IMR-90 (cell line): ENCODE measurements at regions not wholly inside any gene's neighbourhood (a gene's known extent, or its start where the extent isn't known, plus 50 kb on each side); places are given as distances from the start of the nearest gene placed in this dataset.

Source experiments
- ATAC-seq: fragments of 200-7000 bp; cut with Tn5 transposase; 2 replicates; pipeline ENCODE4 v1.9.1; 2020; ENCODE audit warnings: low read depth, mild to moderate bottlenecking, moderate library complexity
- BruUV-seq: library from RNA; stranded (reverse); fragments of 400-500 nt; replicated peaks from 2 replicates; lab custom pipeline; 2021; lab: Mats Ljungman, UMichigan
- CTCF ChIA-PET: fragments of 300-600 bp; formaldehyde crosslinking; extraction: SDS; loops from one replicate; lab custom pipeline; 2021; ENCODE audit warnings: antibody characterized with exemption; lab: Yijun Ruan, JAX
- POLR2A ChIA-PET: fragments of 300-600 bp; sonication (Branson Sonifier 250); formaldehyde crosslinking; loops from one replicate; lab custom pipeline; 2022; ENCODE audit warnings: antibody characterized with exemption; ENCODE audit not compliant: unreplicated experiment; lab: Charles Lee
- DNase-seq: peaks from one replicate; pipeline ENCODE4 v3.0.0; 2013
- H2AFZ ChIP-seq: replicated peaks from 2 replicates; pipeline ENCODE3; 2013; ENCODE audit warnings: low read length, mild to moderate bottlenecking; ENCODE audit not compliant: poor library complexity
- H2AK5ac ChIP-seq: 2 replicates; pipeline ENCODE4 v1.6.1; 2013; ENCODE audit warnings: low read depth, low read length, inconsistent platforms
- H2AK9ac ChIP-seq: replicated peaks from 2 replicates; pipeline ENCODE3; 2013; ENCODE audit warnings: mild to moderate bottlenecking, low read depth, low read length, moderate library complexity; ENCODE audit not compliant: poor library complexity
- H2BK120ac ChIP-seq: 2 replicates; pipeline ENCODE4 v1.6.1; 2013; ENCODE audit warnings: low read depth, low read length, inconsistent platforms
- H2BK15ac ChIP-seq: 3 replicates; pipeline ENCODE4 v1.6.1; 2013; ENCODE audit warnings: low read depth, low read length, inconsistent platforms
- H2BK20ac ChIP-seq: 2 replicates; pipeline ENCODE4 v1.6.1; 2013; ENCODE audit warnings: low read depth, mild to moderate bottlenecking, inconsistent platforms, low read length, moderate library complexity
- H2BK5ac ChIP-seq: 2 replicates; pipeline ENCODE4 v1.6.1; 2013; ENCODE audit warnings: mild to moderate bottlenecking, low read depth, low read length, inconsistent platforms; ENCODE audit not compliant: poor library complexity, severe bottlenecking
- H3K14ac ChIP-seq: replicated peaks from 2 replicates; pipeline ENCODE4 v1.6.1; 2013; ENCODE audit warnings: low read depth, low read length, inconsistent platforms
- H3K18ac ChIP-seq: 2 replicates; pipeline ENCODE4 v1.6.1; 2013; ENCODE audit warnings: low read depth, low read length, control low read depth
- H3K23ac ChIP-seq: 2 replicates; pipeline ENCODE4 v1.6.1; 2013; ENCODE audit warnings: low read depth, low read length, inconsistent platforms
- H3K27ac ChIP-seq: 2 replicates; pipeline ENCODE4 v1.5.1; 2013; ENCODE audit warnings: mild to moderate bottlenecking, control low read depth, low read length; ENCODE audit not compliant: insufficient read depth
- H3K27me3 ChIP-seq: 2 replicates; pipeline ENCODE4 v1.6.1; 2013; ENCODE audit warnings: low read length; ENCODE audit not compliant: control insufficient read depth, insufficient read depth
- H3K36me3 ChIP-seq: 2 replicates; pipeline ENCODE4 v1.6.1; 2013; ENCODE audit warnings: low read length, mixed read lengths; ENCODE audit not compliant: control insufficient read depth, insufficient read depth
- H3K4ac ChIP-seq: 2 replicates; pipeline ENCODE4 v1.6.1; 2013; ENCODE audit warnings: low read depth, low read length, inconsistent platforms
- H3K4me1 ChIP-seq: 2 replicates; pipeline ENCODE4 v1.6.1; 2013; ENCODE audit warnings: low read length, mixed read lengths; ENCODE audit not compliant: control insufficient read depth, insufficient read depth
- H3K4me2 ChIP-seq: 2 replicates; pipeline ENCODE4 v1.6.1; 2013; ENCODE audit warnings: low read depth, mild to moderate bottlenecking, control low read depth, low read length, moderate library complexity
- H3K4me3 ChIP-seq: 2 replicates; pipeline ENCODE4 v1.5.1; 2013; ENCODE audit warnings: low read depth, mild to moderate bottlenecking, control low read depth, low read length, moderate library complexity; ENCODE audit not compliant: insufficient read depth
- H3K56ac ChIP-seq: 2 replicates; pipeline ENCODE4 v1.6.1; 2013; ENCODE audit warnings: low read length, inconsistent platforms; ENCODE audit not compliant: insufficient read depth; ENCODE audit errors: extremely low read depth
- H3K79me1 ChIP-seq, 2 experiments: 2 replicates each; pipeline ENCODE4 v1.6.1; 2013; ENCODE audit warnings: low read length in 2 of 2, inconsistent platforms in 1 of 2, low read depth in 1 of 2
- H3K9ac ChIP-seq: 2 replicates; pipeline ENCODE4 v1.6.1; 2013; ENCODE audit warnings: low read depth, low read length, control low read depth
- H3K9me1 ChIP-seq: 2 replicates; pipeline ENCODE4 v1.6.1; 2013; ENCODE audit warnings: low read length, inconsistent platforms; ENCODE audit not compliant: insufficient read depth
- H3K9me3 ChIP-seq: 2 replicates; pipeline ENCODE4 v1.6.1; 2013; ENCODE audit warnings: low read length; ENCODE audit not compliant: control insufficient read depth, insufficient read depth
- H4K20me1 ChIP-seq: 2 replicates; pipeline ENCODE4 v1.6.1; 2013; ENCODE audit warnings: low read length, inconsistent platforms; ENCODE audit not compliant: insufficient read depth
- H4K5ac ChIP-seq: 2 replicates; pipeline ENCODE4 v1.6.1; 2013; ENCODE audit warnings: mild to moderate bottlenecking, low read depth, low read length, control low read depth
- H4K8ac ChIP-seq, 2 experiments: 2 replicates each; pipeline ENCODE4 v1.6.1; 2013; ENCODE audit warnings: low read depth in 2 of 2, low read length in 2 of 2, control low read depth in 1 of 2, inconsistent platforms in 1 of 2
- H4K91ac ChIP-seq: 2 replicates; pipeline ENCODE4 v1.6.1; 2013; ENCODE audit warnings: low read depth, low read length, inconsistent platforms; ENCODE audit not compliant: insufficient read depth
- FOS ChIP-seq: fragments of 150-350 bp; IDR thresholded peaks from 2 replicates; pipeline ENCODE4 v1.6.1; 2016; ENCODE audit warnings: low read depth, low read length
- SMC3 ChIP-seq: fragments of 150-350 bp; IDR thresholded peaks from 2 replicates; pipeline ENCODE4 v1.6.1; 2016; ENCODE audit warnings: low read depth, mild to moderate bottlenecking, antibody characterized with exemption, low read length, moderate library complexity
- WGBS, 2 experiments: methylation state at CpG; one replicate each; pipeline versions ENCODE4 v1.1.5 to v1.1.7; 2013; ENCODE audit warnings: missing lambda C conversion rate in 2 of 2; ENCODE audit not compliant: insufficient read length in 1 of 2; ENCODE audit errors: extremely low coverage in 2 of 2; 5-methylcytosine and 5-hydroxymethylcytosine counted together
- dilution Hi-C: fragments of 300-500 bp; cut with HindIII; formaldehyde crosslinking; loops from one replicate; pipeline ENCODE4 v1.14.3; 2018; ENCODE audit warnings: low sequenced_read_pairs; ENCODE audit not compliant: unreplicated experiment
- in situ Hi-C: fragments of 300-500 bp; cut with MboI; formaldehyde crosslinking; loops from 3 replicates; pipeline ENCODE4 v1.14.3; 2019; ENCODE audit warnings: low sequenced_read_pairs, inconsistent platforms, mixed read lengths
- intact Hi-C: fragments of 100-400 bp; cut with micrococcal nuclease; formaldehyde crosslinking; loops from 2 replicates; pipeline ENCODE4 v1.10.0; 2022

DNA sequence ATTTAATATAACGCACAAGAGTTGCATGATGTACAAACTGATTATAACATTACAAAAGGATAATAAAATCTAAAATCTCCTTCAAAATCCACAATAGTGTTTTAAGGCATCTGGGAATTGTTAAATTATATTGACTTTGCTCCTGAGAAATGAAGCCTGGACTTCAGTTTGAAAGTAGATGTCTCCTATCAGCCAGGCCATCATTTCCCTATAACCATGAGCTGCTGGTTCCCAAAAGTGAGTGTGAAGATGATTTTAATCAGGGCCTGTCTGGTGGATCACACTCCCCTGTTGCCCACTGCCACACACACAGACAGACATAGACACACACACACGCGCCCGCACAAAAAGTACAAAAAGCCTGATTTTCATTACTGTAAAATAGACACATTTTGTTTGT, 480.7 kb downstream of the RPS29 start:
- H3K4ac ChIP-seq: no peak overlapping the region
- H2BK20ac ChIP-seq: no peak overlapping the region
- in situ Hi-C loops: no loop called here
- no peak overlapping the region for H3K56ac ChIP-seq
- H3K4me3 ChIP-seq: no peak overlapping the region
- no peaks in the 10 kb centered on the region for H3K9me1 ChIP-seq
- H2BK15ac ChIP-seq: no peak overlapping the region
- H3K79me1 ChIP-seq: no peaks in the 10 kb centered on the region
- H2BK120ac ChIP-seq: no peak overlapping the region
- H3K18ac ChIP-seq: no peak overlapping the region
- dilution Hi-C loops: no loop called here
- ChIA-PET POLR2A (no interaction called here), CTCF (no interaction called here)
- no peak overlapping the region for H4K5ac ChIP-seq
- ATAC-seq: no peak
- no TSS peak for BruUV-seq
- no peaks in the 10 kb centered on the region for H4K20me1 ChIP-seq
- H3K36me3 ChIP-seq: no peaks in the 10 kb centered on the region
- no peak overlapping the region for H3K27ac ChIP-seq
- no peak overlapping the region for H2BK5ac ChIP-seq
- intact Hi-C loops: no loop called here
- no peak overlapping the region for H4K8ac ChIP-seq
- no peak overlapping the region for H3K14ac ChIP-seq
- WGBS, 2 experiments: no CpG with 5 or more reads among the region's 4 CpGs
- H3K4me2 ChIP-seq: no peak overlapping the region
- no peak for DNase-seq
- TF ChIP-seq FOS: no peak
- TF ChIP-seq SMC3: no peak
- H3K4me1 ChIP-seq: no peaks in the 10 kb centered on the region
- H2AK5ac ChIP-seq: no peak overlapping the region
- H3K9ac ChIP-seq: no peak overlapping the region
- H3K9me3 ChIP-seq: no peaks in the 10 kb centered on the region
- H3K27me3 ChIP-seq: no peaks in the 10 kb centered on the region
- no peak overlapping the region for H2AK9ac ChIP-seq
- no peak overlapping the region for H2AFZ ChIP-seq
- no peak overlapping the region for H4K91ac ChIP-seq
- H3K23ac ChIP-seq: no peak overlapping the region
